ENCODE measurements at regions not wholly inside any gene's neighbourhood (a gene's known extent, or its start where the extent isn't known, plus 50 kb on each side); places are given as distances from the start of the nearest gene placed in this dataset.

- TF ChIP-seq, protein P1, sequence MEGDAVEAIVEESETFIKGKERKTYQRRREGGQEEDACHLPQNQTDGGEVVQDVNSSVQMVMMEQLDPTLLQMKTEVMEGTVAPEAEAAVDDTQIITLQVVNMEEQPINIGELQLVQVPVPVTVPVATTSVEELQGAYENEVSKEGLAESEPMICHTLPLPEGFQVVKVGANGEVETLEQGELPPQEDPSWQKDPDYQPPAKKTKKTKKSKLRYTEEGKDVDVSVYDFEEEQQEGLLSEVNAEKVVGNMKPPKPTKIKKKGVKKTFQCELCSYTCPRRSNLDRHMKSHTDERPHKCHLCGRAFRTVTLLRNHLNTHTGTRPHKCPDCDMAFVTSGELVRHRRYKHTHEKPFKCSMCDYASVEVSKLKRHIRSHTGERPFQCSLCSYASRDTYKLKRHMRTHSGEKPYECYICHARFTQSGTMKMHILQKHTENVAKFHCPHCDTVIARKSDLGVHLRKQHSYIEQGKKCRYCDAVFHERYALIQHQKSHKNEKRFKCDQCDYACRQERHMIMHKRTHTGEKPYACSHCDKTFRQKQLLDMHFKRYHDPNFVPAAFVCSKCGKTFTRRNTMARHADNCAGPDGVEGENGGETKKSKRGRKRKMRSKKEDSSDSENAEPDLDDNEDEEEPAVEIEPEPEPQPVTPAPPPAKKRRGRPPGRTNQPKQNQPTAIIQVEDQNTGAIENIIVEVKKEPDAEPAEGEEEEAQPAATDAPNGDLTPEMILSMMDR (conservative IDR thresholded peaks at IDR 0.05; ENCODE audit: low read depth, low read length) = no peak
- no peak for DNase-seq (ENCODE audit: low read depth)
- no peak overlapping the region for H3K4me3 ChIP-seq (ENCODE audit: low read depth, low read length)
Measured at GRCh38 chr2:120940726-120941256, 205.1 kb downstream of the GLI2 start.

DNA sequence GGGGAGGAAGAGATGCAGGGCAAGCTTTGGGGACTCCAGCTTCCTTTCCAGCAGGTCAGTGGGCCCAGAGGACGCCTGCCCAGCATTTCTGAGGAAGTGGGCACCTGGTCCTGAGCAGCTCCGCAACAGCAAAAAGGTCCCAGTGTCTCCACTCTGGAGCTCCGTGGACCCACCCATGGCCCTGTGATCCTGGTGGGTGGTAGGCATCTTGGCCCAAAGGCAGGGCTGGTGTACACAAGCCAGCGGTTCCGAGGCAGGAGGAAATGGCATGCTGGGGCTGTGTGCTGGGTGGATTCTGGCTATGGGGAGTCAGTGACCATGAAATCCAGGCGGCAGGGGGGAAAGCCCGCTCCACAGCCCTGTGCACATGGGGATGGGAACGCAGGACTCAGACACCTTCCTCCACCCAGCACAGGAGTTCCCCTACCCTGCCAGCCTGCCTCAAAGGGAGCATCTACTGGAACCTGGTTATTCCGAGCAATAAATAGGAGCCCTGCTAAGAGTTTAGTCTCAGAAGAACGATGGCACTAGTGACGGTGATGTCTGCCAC, 206.0 kb downstream of the GLI2 start:
- TF ChIP-seq, protein P1 (conservative IDR thresholded peaks at IDR 0.05; ENCODE audit: low read depth, low read length) = no peak
- no peak for DNase-seq (ENCODE audit: low read depth)
- H3K4me3 ChIP-seq (ENCODE audit: low read depth, low read length) = no peak overlapping the region

GRCh38 chr2:120942658-120943057, 207.0 kb downstream of the GLI2 start:
- TF ChIP-seq, protein P1 (conservative IDR thresholded peaks at IDR 0.05; ENCODE audit: low read depth, low read length) = no peak

DNA sequence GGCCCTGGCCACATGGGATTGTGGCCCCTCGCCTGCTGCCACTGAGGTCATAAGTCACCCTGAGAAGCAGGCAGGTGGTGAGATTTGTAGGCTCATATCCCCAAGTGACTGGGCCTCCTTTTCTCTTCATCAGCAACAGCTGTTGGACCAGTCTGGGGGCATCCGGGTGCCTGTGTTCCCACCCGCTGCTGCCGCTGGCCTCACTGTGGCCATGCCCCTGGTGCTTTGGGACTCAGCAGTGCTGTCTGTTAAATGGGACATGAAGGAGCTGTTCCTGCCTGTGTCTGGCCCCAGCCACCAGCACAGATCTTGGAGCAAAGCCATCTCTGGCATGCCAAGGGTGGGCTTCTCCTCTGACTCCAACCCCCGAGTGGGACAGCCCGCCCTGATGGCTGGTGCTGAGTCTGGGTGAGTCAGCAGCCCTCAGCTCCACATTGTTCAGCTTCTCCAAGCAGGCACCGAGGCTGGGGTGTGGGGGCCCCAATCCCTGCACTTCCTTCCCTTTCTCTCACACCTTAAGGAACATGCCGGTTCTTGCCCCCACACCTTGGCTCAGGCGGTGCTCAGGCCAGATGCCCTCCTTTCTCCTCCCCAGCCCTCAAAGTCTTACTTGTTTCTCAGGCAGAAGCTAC, 207.9 kb downstream of the GLI2 start:
- H3K4me3 ChIP-seq (ENCODE audit: low read depth, low read length) = no peak overlapping the region
- TF ChIP-seq, protein P1 (conservative IDR thresholded peaks at IDR 0.05; ENCODE audit: low read depth, low read length) = no peak
- DNase-seq (ENCODE audit: low read depth) = no peak

More at GRCh38 chr2:120942658-120943057, 207.0 kb downstream of the GLI2 start:
- no peak overlapping the region for H3K4me3 ChIP-seq (ENCODE audit: low read depth, low read length)
- no peak for DNase-seq (ENCODE audit: low read depth)

DNA sequence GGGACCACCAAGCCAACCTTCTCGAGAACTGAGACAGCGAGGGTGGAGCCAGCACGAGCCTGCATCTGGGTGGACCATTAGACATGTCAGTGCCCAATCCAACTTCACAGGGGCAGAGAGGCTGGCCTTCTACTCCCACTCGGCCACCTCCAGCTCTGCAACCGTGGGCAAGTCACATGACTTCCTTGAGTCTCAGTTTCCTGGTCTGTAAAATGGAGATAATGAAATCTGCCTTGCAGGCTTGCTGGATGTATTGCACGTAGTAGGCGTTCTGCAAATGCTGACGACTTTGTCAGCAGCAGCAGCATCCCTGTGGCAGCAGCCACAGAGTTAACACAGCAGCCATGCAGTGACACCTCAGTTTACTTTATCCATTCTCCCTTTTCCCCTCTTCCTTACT, 208.9 kb downstream of the GLI2 start:
- TF ChIP-seq, protein P1 (conservative IDR thresholded peaks at IDR 0.05; ENCODE audit: low read depth, low read length) = no peak

GRCh38 chr2:120945091-120945490, 209.4 kb downstream of the GLI2 start:
- TF ChIP-seq, protein P1 (conservative IDR thresholded peaks at IDR 0.05; ENCODE audit: low read depth, low read length) = no peak
- H3K4me3 ChIP-seq (ENCODE audit: low read depth, low read length) = no peak overlapping the region
- DNase-seq (ENCODE audit: low read depth) = no peak

More for the DNA sequence above, 208.9 kb downstream of the GLI2 start:
- no peak for DNase-seq (ENCODE audit: low read depth)
- H3K4me3 ChIP-seq (ENCODE audit: low read depth, low read length) = no peak overlapping the region

Measured in epithelial cell of proximal tubule (primary cell).